ENCODE measurements at regions not wholly inside any gene's neighbourhood (a gene's known extent, or its start where the extent isn't known, plus 50 kb on each side); places are given as distances from the start of the nearest gene placed in this dataset.

DNA sequence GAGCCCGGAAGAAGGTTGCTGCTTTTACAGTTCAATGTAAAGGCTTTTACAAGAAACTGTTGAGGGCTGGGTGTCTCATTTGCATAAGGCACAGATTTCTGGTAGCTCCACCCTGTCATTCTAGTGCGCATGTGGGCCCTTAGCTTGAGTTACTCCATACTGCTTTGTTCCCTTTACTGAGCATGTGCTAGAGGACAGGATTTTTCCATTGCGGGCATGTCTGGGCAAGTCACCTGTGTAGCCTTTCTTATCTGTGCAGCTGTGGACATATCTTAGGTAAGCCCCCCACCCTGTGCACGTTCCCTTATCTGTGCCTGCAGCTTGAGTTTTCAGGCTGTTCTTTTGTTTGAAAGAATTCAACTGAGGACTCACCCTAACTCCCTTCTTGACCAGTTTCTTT, 56.2 kb upstream of the ARHGAP5 start:
- no peak overlapping the region for H3K4me3 ChIP-seq (ENCODE audit: control insufficient read depth, low read depth, low read length)
- TF ChIP-seq, protein P1, sequence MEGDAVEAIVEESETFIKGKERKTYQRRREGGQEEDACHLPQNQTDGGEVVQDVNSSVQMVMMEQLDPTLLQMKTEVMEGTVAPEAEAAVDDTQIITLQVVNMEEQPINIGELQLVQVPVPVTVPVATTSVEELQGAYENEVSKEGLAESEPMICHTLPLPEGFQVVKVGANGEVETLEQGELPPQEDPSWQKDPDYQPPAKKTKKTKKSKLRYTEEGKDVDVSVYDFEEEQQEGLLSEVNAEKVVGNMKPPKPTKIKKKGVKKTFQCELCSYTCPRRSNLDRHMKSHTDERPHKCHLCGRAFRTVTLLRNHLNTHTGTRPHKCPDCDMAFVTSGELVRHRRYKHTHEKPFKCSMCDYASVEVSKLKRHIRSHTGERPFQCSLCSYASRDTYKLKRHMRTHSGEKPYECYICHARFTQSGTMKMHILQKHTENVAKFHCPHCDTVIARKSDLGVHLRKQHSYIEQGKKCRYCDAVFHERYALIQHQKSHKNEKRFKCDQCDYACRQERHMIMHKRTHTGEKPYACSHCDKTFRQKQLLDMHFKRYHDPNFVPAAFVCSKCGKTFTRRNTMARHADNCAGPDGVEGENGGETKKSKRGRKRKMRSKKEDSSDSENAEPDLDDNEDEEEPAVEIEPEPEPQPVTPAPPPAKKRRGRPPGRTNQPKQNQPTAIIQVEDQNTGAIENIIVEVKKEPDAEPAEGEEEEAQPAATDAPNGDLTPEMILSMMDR (IDR thresholded peaks at IDR 0.05; ENCODE audit: control insufficient read depth, insufficient read depth, low read depth, low read length, missing control alignments), result no peak
- no peak for DNase-seq (ENCODE audit: low read depth)

DNA sequence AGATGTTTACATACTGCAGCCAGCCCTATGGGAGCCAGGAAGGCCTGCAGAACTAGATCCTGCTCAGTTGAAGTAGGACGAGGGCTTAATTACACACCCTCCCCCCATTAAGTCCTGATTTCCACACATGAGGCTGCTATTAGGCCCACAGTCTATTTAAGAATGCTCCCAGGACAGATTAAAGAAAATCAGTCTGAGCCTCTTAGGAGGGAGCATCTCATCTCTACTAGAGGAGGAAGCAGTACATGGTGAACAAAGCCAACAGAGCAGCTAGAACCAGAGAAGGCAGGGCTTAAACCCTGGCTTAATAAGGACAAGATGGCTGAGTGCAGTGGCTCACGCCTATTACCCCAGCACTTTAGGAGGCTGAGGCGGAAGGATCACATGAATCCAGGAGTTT, 55.8 kb upstream of the ARHGAP5 start:
- TF ChIP-seq, protein P1 (IDR thresholded peaks at IDR 0.05; ENCODE audit: control insufficient read depth, insufficient read depth, low read depth, low read length, missing control alignments), result no peak
- no peak overlapping the region for H3K4me3 ChIP-seq (ENCODE audit: control insufficient read depth, low read depth, low read length)
- DNase-seq (ENCODE audit: low read depth), result no peak

DNA sequence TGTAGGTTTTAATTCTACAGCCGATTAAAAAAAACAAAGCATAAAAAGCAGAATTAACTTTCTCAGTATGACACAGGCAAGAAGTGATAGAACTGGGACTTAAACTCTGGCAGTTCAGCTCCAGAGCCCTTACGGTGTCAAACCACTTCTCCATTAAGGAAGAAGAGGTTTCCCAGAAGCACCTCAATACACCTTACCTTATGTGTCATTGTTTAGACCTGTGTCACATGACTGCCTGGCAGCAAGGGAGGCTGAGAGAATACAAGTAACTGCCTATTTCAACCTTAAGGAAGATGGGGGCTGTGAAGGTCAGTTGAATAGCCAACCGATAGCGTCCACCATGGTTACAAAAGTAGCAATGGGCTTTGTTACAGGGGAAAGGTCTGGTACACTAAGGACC, 54.6 kb upstream of the ARHGAP5 start:
- no peak overlapping the region for H3K4me3 ChIP-seq (ENCODE audit: control insufficient read depth, low read depth, low read length)
- DNase-seq (ENCODE audit: low read depth), result no peak
- TF ChIP-seq, protein P1 (IDR thresholded peaks at IDR 0.05; ENCODE audit: control insufficient read depth, insufficient read depth, low read depth, low read length, missing control alignments), result no peak

DNA sequence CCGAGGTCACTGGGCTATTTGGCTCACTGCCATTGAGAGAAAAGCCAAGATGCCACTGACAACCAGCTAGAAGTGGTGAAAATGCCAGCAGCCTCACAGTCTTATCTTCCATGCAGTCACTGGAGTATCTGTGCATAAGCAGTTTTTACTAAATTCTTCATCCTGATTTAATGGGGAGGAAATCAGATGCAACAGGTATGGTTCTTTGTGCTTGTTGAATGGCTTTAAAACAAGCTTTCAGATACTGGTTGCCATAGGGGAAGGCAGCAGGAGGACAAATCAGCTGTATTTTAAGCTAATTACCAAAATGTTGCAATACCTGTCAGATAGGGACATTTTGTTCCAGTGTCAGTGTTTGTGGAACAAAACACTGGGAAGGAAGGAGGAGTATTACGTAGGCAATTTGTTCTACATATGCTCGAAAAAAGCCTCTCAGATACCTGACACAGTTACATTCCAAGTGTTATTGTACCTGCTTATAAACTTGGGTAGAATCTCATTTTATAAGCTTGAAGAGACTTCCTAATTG, 54.1 kb upstream of the ARHGAP5 start:
- TF ChIP-seq, protein P1 (IDR thresholded peaks at IDR 0.05; ENCODE audit: control insufficient read depth, insufficient read depth, low read depth, low read length, missing control alignments), result no peak
- H3K4me3 ChIP-seq (ENCODE audit: control insufficient read depth, low read depth, low read length), result no peak overlapping the region
- DNase-seq (ENCODE audit: low read depth), result no peak

DNA sequence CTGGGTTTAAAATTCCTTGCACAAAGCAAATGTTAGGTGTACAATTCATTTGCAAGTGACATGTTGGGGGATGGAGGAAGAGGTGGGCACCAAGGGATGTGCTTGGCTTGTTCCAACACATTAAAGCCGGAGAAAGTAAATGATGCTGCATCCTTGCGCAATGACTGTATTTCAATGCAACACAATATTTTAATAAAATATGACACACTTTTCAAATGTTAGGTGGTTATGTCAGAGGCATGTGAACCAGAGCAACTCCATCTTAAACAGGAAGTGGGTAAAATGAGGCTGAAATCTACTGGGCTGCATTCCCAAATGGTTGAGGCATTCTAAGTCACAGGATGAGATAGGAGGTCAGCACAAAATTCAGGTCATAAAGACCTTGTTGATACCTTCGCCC, 53.6 kb upstream of the ARHGAP5 start:
- DNase-seq (ENCODE audit: low read depth), result no peak
- H3K4me3 ChIP-seq (ENCODE audit: control insufficient read depth, low read depth, low read length), result no peak overlapping the region
- TF ChIP-seq, protein P1 (IDR thresholded peaks at IDR 0.05; ENCODE audit: control insufficient read depth, insufficient read depth, low read depth, low read length, missing control alignments), result no peak

DNA sequence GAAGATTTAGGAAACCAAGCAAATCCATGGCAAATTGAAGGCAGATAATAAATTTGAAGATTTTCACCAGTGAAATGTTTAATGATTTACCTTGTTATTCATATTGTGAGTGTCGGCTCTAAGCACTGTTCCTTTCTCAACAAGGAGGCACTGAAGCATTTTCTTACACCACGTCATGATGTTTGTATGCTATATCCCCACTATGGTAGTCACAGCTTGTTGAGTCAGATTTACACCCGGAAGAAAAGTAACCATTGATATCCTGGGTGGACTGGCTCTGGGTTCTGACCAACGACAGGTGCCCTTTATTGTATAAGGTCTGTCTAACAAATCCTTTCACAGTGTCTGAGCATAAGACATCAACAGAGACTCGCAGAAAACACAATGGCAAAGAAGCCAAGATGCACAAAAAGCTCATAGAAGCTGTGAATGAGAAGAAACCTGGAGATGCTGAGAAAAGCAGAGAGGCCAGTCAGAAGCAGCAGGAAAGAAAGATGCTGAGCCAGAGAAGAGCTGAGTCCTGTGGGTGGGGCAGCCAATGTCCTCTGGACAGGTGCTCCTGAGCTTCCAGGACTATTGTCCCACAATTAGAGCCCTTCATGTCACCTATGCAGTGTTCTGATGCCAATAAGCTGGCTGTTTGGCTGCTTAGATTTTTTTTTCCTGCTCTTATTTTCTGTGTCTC, 49.7 kb upstream of the ARHGAP5 start:
- no peak for DNase-seq (ENCODE audit: low read depth)
- TF ChIP-seq, protein P1 (IDR thresholded peaks at IDR 0.05; ENCODE audit: control insufficient read depth, insufficient read depth, low read depth, low read length, missing control alignments), result no peak
- H3K4me3 ChIP-seq (ENCODE audit: control insufficient read depth, low read depth, low read length), result no peak overlapping the region

Data from AG09309 (cell line).